ENCODE measurements at regions not wholly inside any gene's neighbourhood (a gene's known extent, or its start where the extent isn't known, plus 50 kb on each side); places are given as distances from the start of the nearest gene placed in this dataset.

DNA sequence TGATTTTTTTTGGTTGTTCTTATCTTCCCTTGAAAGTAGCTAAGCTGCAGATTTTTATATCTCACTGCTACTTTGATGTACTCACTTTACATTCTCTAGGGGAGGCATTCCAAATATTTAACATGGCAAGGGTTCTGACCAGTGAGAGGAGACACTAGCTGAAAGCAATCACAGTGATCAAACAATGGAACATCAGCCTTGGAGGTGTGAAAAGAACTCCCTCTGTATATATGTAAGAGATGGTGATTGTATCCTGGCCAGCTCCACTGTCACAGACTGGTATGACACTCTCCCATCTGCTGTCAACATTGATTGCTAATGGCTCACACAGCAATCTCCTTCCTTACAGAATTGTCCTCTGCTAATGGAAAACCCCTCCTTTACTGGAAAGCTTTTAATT lies 291.7 kb upstream of the CDH19 start:
- TF ChIP-seq, protein P1, sequence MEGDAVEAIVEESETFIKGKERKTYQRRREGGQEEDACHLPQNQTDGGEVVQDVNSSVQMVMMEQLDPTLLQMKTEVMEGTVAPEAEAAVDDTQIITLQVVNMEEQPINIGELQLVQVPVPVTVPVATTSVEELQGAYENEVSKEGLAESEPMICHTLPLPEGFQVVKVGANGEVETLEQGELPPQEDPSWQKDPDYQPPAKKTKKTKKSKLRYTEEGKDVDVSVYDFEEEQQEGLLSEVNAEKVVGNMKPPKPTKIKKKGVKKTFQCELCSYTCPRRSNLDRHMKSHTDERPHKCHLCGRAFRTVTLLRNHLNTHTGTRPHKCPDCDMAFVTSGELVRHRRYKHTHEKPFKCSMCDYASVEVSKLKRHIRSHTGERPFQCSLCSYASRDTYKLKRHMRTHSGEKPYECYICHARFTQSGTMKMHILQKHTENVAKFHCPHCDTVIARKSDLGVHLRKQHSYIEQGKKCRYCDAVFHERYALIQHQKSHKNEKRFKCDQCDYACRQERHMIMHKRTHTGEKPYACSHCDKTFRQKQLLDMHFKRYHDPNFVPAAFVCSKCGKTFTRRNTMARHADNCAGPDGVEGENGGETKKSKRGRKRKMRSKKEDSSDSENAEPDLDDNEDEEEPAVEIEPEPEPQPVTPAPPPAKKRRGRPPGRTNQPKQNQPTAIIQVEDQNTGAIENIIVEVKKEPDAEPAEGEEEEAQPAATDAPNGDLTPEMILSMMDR (IDR thresholded peaks at IDR 0.05), result no peak
- TF ChIP-seq POLR2A (IDR thresholded peaks at IDR 0.05) (no peak), EP300 (IDR thresholded peaks at IDR 0.05) (no peak)
